ENCODE measurements at regions not wholly inside any gene's neighbourhood (a gene's known extent, or its start where the extent isn't known, plus 50 kb on each side); places are given as distances from the start of the nearest gene placed in this dataset.

DNA sequence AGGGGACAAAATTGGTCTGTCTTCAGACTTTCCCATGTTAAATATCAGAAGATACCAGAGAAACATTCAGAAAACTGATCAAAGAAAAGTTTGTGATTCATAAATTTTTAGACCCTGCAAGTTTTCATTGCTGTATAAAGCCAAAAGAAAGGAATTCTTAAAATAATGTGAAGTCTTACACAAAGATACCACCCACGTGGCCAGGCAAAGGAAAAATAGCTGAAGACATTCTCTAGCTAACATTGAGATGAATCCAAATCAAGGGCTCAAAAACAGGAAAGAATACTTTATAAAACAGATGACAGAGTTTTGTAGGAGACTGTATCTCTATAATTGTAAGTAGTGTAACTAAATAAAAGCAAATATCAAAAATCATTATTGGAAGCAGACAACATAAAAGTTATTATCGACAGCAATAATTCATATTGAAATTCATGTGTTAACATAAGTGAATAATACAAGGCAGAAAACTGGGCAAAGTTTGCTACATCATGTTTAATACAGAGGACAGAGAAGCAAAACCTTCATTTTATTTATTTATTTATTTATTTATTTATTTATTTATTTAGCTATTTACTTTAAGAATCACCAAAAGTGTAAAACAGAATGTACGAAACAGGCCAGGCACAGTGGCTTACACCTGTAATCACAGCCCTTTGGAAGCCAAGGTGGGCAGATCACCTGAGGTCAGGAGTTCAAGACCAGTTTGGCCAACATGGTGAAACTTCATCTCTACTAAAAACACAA, 204.6 kb upstream of the SLIT2 start:
- Histone ChIP-seq H3K27me3 (ENCODE audit: low read length) (no peaks in the 10 kb centered on the region), H3F3A (ENCODE audit: insufficient read depth) (no peaks in the 10 kb centered on the region), H3K4me3 (ENCODE audit: insufficient read depth, low read length, poor library complexity, severe bottlenecking) (no peak overlapping the region), H3K9ac (ENCODE audit: low read length) (no peak overlapping the region), H4K20me1 (ENCODE audit: low read depth, low read length) (no peaks in the 10 kb centered on the region), H3K79me2 (ENCODE audit: insufficient read depth, low read length) (no peaks in the 10 kb centered on the region), H3K9me2 (replicated peaks; ENCODE audit: insufficient read depth, low read length) (no peaks in the 10 kb centered on the region), H3K9me3 (ENCODE audit: insufficient read depth, low read length) (no peaks in the 10 kb centered on the region), H3K4me2 (ENCODE audit: low read depth, low read length, poor library complexity, severe bottlenecking) (no peak overlapping the region), H3K27ac (ENCODE audit: low read depth, low read length) (no peak overlapping the region), H2AFZ (ENCODE audit: low read depth, low read length, severe bottlenecking) (no peak overlapping the region), H3K36me3 (ENCODE audit: low read length) (no peaks in the 10 kb centered on the region)
- TF ChIP-seq EZH2phosphoT487 (conservative IDR thresholded peaks at IDR 0.05; ENCODE audit: low read length) = no peak
- TF ChIP-seq, protein P1, sequence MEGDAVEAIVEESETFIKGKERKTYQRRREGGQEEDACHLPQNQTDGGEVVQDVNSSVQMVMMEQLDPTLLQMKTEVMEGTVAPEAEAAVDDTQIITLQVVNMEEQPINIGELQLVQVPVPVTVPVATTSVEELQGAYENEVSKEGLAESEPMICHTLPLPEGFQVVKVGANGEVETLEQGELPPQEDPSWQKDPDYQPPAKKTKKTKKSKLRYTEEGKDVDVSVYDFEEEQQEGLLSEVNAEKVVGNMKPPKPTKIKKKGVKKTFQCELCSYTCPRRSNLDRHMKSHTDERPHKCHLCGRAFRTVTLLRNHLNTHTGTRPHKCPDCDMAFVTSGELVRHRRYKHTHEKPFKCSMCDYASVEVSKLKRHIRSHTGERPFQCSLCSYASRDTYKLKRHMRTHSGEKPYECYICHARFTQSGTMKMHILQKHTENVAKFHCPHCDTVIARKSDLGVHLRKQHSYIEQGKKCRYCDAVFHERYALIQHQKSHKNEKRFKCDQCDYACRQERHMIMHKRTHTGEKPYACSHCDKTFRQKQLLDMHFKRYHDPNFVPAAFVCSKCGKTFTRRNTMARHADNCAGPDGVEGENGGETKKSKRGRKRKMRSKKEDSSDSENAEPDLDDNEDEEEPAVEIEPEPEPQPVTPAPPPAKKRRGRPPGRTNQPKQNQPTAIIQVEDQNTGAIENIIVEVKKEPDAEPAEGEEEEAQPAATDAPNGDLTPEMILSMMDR (IDR thresholded peaks at IDR 0.05; ENCODE audit: insufficient read depth, low read length, poor library complexity, severe bottlenecking) = no peak

DNA sequence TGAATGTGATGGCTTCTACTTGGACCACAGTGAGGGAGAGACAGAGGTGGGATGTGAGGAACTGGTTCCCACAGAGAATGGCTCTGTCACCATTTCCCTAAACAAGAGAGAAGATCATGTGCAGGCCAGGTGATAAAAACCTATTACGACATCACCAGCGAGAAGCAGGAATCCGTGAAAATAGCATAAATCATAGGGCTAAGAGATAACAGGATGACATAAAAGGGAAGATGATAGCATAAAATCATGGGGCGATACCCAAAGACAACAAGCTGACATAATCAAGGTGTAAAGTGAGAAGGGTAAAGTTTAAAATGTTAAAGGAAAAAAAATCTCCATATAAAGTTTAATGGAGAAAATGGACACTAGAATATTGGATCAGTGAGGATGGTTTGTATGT, 205.5 kb upstream of the SLIT2 start:
- Histone ChIP-seq H3F3A (ENCODE audit: insufficient read depth) (no peaks in the 10 kb centered on the region), H4K20me1 (ENCODE audit: low read depth, low read length) (no peaks in the 10 kb centered on the region), H3K79me2 (ENCODE audit: insufficient read depth, low read length) (no peaks in the 10 kb centered on the region), H3K27me3 (ENCODE audit: low read length) (no peaks in the 10 kb centered on the region), H3K4me2 (ENCODE audit: low read depth, low read length, poor library complexity, severe bottlenecking) (no peak overlapping the region), H3K9me2 (replicated peaks; ENCODE audit: insufficient read depth, low read length) (no peaks in the 10 kb centered on the region), H3K4me3 (ENCODE audit: insufficient read depth, low read length, poor library complexity, severe bottlenecking) (no peak overlapping the region), H3K9ac (ENCODE audit: low read length) (no peak overlapping the region), H3K9me3 (ENCODE audit: insufficient read depth, low read length) (no peaks in the 10 kb centered on the region), H2AFZ (ENCODE audit: low read depth, low read length, severe bottlenecking) (no peak overlapping the region), H3K27ac (ENCODE audit: low read depth, low read length) (no peak overlapping the region), H3K36me3 (ENCODE audit: low read length) (no peaks in the 10 kb centered on the region)
- no peak for TF ChIP-seq EZH2phosphoT487 (conservative IDR thresholded peaks at IDR 0.05; ENCODE audit: low read length)
- TF ChIP-seq, protein P1 (IDR thresholded peaks at IDR 0.05; ENCODE audit: insufficient read depth, low read length, poor library complexity, severe bottlenecking) = no peak

DNA sequence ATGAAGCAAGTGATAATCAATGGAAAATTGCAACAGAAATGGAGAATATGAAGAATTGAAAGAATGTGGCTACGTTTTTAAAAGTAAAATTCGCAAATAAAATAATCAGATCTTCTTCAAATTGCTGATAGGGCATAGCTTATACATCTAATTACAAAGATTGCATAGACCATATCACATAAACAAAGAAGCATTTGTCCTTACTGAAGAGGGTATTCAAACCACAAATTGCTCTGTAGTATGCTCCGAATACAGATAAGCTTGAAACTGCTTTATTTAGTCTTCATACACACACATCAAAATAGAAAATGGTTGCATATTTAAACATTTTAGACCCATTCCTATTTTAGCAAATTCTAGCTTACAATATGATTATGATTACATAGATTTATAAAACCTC, 206.7 kb upstream of the SLIT2 start:
- Histone ChIP-seq H3K36me3 (ENCODE audit: low read length) (no peaks in the 10 kb centered on the region), H3F3A (ENCODE audit: insufficient read depth) (no peaks in the 10 kb centered on the region), H4K20me1 (ENCODE audit: low read depth, low read length) (no peaks in the 10 kb centered on the region), H3K9ac (ENCODE audit: low read length) (no peak overlapping the region), H3K4me3 (ENCODE audit: insufficient read depth, low read length, poor library complexity, severe bottlenecking) (no peak overlapping the region), H3K79me2 (ENCODE audit: insufficient read depth, low read length) (no peaks in the 10 kb centered on the region), H3K4me2 (ENCODE audit: low read depth, low read length, poor library complexity, severe bottlenecking) (no peak overlapping the region), H3K27ac (ENCODE audit: low read depth, low read length) (no peak overlapping the region), H2AFZ (ENCODE audit: low read depth, low read length, severe bottlenecking) (no peak overlapping the region), H3K9me3 (ENCODE audit: insufficient read depth, low read length) (no peaks in the 10 kb centered on the region), H3K9me2 (replicated peaks; ENCODE audit: insufficient read depth, low read length) (no peaks in the 10 kb centered on the region), H3K27me3 (ENCODE audit: low read length) (no peaks in the 10 kb centered on the region)
- TF ChIP-seq, protein P1 (IDR thresholded peaks at IDR 0.05; ENCODE audit: insufficient read depth, low read length, poor library complexity, severe bottlenecking) = no peak
- no peak for TF ChIP-seq EZH2phosphoT487 (conservative IDR thresholded peaks at IDR 0.05; ENCODE audit: low read length)

Measured in SU-DHL-6 (cell line).